Parathyroid adenoma (tissue), 2 donors: ENCODE measurements at regions not wholly inside any gene's neighbourhood (a gene's known extent, or its start where the extent isn't known, plus 50 kb on each side); places are given as distances from the start of the nearest gene placed in this dataset.
"Not testable (repeated sequence)": the region's sequence is repeated elsewhere in the genome, so short reads cannot be mapped to it uniquely, and the experiment has no call there.

ENCODE experiments used
- H2AFZ ChIP-seq: fragments of 300-600 bp; sonication (generic); one replicate; pipeline ENCODE4 v1.7.0; 2017; ENCODE audit warnings: antibody characterized with exemption, mild to moderate bottlenecking
- H3K27ac ChIP-seq: fragments of 300-600 bp; sonication (generic); one replicate; pipeline ENCODE4 v1.7.0; 2017
- H3K27me3 ChIP-seq: fragments of 300-600 bp; sonication (generic); one replicate; pipeline ENCODE4 v1.7.0; 2017; ENCODE audit warnings: low read length; ENCODE audit not compliant: control insufficient read depth, insufficient read depth
- H3K36me3 ChIP-seq: fragments of 300-600 bp; sonication (generic); one replicate; pipeline ENCODE4 v1.7.0; 2017; ENCODE audit warnings: low read length; ENCODE audit not compliant: control insufficient read depth, insufficient read depth
- H3K4me1 ChIP-seq: fragments of 300-600 bp; sonication (generic); one replicate; pipeline ENCODE4 v1.7.0; 2017; ENCODE audit warnings: control low read depth
- H3K4me2 ChIP-seq: fragments of 300-600 bp; sonication (generic); one replicate; pipeline ENCODE4 v1.7.0; 2017; ENCODE audit warnings: low read length
- H3K4me3 ChIP-seq: fragments of 300-600 bp; sonication (generic); one replicate; pipeline ENCODE4 v1.7.0; 2017; ENCODE audit warnings: low read depth, low read length
- H3K79me2 ChIP-seq: fragments of 300-600 bp; sonication (generic); one replicate; pipeline ENCODE4 v1.7.0; 2017; ENCODE audit warnings: control low read depth
- H3K9ac ChIP-seq: fragments of 300-600 bp; sonication (generic); one replicate; pipeline ENCODE4 v1.7.0; 2017; ENCODE audit warnings: mild to moderate bottlenecking
- H3K9me3 ChIP-seq: fragments of 300-600 bp; sonication (generic); one replicate; pipeline ENCODE4 v1.7.0; 2017; ENCODE audit warnings: low read length; ENCODE audit not compliant: control insufficient read depth
- CTCF ChIP-seq: fragments of 300-600 bp; sonication (generic); IDR thresholded peaks from one replicate; pipeline ENCODE4 v1.7.0; 2017; ENCODE audit warnings: antibody characterized with exemption, mild to moderate bottlenecking
- donor health status: primary hyperparathyroidism.

GRCh38 chr11:23769214-23769613, 727.6 kb upstream of the LUZP2 start:
- no peaks in the 10 kb centered on the region for H3K79me2 ChIP-seq
- H3K27ac ChIP-seq: no peak overlapping the region
- no peaks in the 10 kb centered on the region for H3K9me3 ChIP-seq
- no peak overlapping the region for H3K4me3 ChIP-seq
- no peak for TF ChIP-seq CTCF
- no peak overlapping the region for H3K9ac ChIP-seq
- H2AFZ ChIP-seq: no peak overlapping the region
- no peak overlapping the region for H3K4me2 ChIP-seq
- no peaks in the 10 kb centered on the region for H3K27me3 ChIP-seq
- no peaks in the 10 kb centered on the region for H3K36me3 ChIP-seq
- H3K4me1 ChIP-seq: no peaks in the 10 kb centered on the region

- H3K4me2 ChIP-seq: no peak overlapping the region
- H3K4me3 ChIP-seq: no peak overlapping the region
- H3K9ac ChIP-seq: no peak overlapping the region
- no peaks in the 10 kb centered on the region for H3K27me3 ChIP-seq
- no peaks in the 10 kb centered on the region for H3K36me3 ChIP-seq
- TF ChIP-seq CTCF: no peak
- no peak overlapping the region for H2AFZ ChIP-seq
- H3K9me3 ChIP-seq: no peaks in the 10 kb centered on the region
- H3K4me1 ChIP-seq: no peaks in the 10 kb centered on the region
- H3K79me2 ChIP-seq: no peaks in the 10 kb centered on the region
- no peak overlapping the region for H3K27ac ChIP-seq
Measured at GRCh38 chr11:23772081-23772480, 724.8 kb upstream of the LUZP2 start.

DNA sequence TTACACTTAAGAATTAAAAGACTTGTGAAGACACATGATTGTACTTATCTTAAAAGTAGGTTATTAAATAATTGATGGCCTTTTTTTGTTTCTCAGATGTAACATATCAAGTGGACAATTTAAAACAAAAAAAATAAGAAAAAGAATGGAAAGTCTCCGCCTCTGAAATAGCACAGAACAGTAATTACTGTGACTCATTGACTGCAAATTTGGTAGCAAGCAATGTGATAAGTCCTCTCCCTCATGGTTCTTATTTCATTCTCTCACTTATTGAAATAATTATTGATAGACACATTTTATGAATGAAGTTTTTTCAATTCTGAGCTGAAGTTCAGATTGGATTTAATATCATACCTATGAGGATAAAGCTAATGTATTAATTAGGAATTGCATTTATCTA, 717.9 kb upstream of the LUZP2 start:
- no peak overlapping the region for H3K4me2 ChIP-seq
- no peak for TF ChIP-seq CTCF
- H2AFZ ChIP-seq: no peak overlapping the region
- no peak overlapping the region for H3K9ac ChIP-seq
- no peak overlapping the region for H3K4me3 ChIP-seq
- no peaks in the 10 kb centered on the region for H3K4me1 ChIP-seq
- no peak overlapping the region for H3K27ac ChIP-seq
- no peaks in the 10 kb centered on the region for H3K79me2 ChIP-seq
- no peaks in the 10 kb centered on the region for H3K36me3 ChIP-seq
- H3K9me3 ChIP-seq: no peaks in the 10 kb centered on the region
- no peaks in the 10 kb centered on the region for H3K27me3 ChIP-seq

GRCh38 chr11:23780231-23780630, 716.6 kb upstream of the LUZP2 start:
- Histone ChIP-seq H3K9ac (no peak overlapping the region), H3K27ac (no peak overlapping the region), H3K36me3 (no peaks in the 10 kb centered on the region), H2AFZ (no peak overlapping the region), H3K9me3 (no peaks in the 10 kb centered on the region), H3K4me3 (no peak overlapping the region), H3K4me2 (no peak overlapping the region), H3K79me2 (no peaks in the 10 kb centered on the region), H3K27me3 (no peaks in the 10 kb centered on the region), H3K4me1 (no peaks in the 10 kb centered on the region)
- TF ChIP-seq CTCF: no peak

- no peak overlapping the region for H3K4me3 ChIP-seq
- H3K4me2 ChIP-seq: no peak overlapping the region
- no peaks in the 10 kb centered on the region for H3K27me3 ChIP-seq
- H3K4me1 ChIP-seq: no peaks in the 10 kb centered on the region
- TF ChIP-seq CTCF: no peak
- H2AFZ ChIP-seq: no peak overlapping the region
- no peaks in the 10 kb centered on the region for H3K9me3 ChIP-seq
- H3K36me3 ChIP-seq: no peaks in the 10 kb centered on the region
- no peak overlapping the region for H3K9ac ChIP-seq
- no peak overlapping the region for H3K27ac ChIP-seq
- H3K79me2 ChIP-seq: no peaks in the 10 kb centered on the region
Measured at GRCh38 chr11:23781803-23782560, 714.9 kb upstream of the LUZP2 start.

GRCh38 chr11:23786974-23787373, 709.9 kb upstream of the LUZP2 start:
- H3K9me3 ChIP-seq, H3K27me3 ChIP-seq, H3K79me2 ChIP-seq, H3K4me1 ChIP-seq, H3K4me3 ChIP-seq, H2AFZ ChIP-seq, H3K4me2 ChIP-seq, H3K27ac ChIP-seq, H3K36me3 ChIP-seq, H3K9ac ChIP-seq: not testable (repeated sequence)
